ENCODE measurements at regions not wholly inside any gene's neighbourhood (a gene's known extent, or its start where the extent isn't known, plus 50 kb on each side); places are given as distances from the start of the nearest gene placed in this dataset.

GRCh38 chr5:126129431-126129830 lies 293.8 kb upstream of the GRAMD2B start:
- Histone ChIP-seq H3K27ac (no peak overlapping the region), H3K36me3 (replicated peaks in 1 of 2) (no peaks in the 10 kb centered on the region), H3K4me3 (no peak overlapping the region), H3K4me1 (replicated peaks in 1 of 2) (no peaks in the 10 kb centered on the region), H3K9me3 (replicated peaks in 1 of 3) (no peaks in the 10 kb centered on the region), H3K27me3 (no peaks in the 10 kb centered on the region)
- TF ChIP-seq POLR2A (IDR thresholded peaks at IDR 0.05) (no peak), CTCF (IDR thresholded peaks at IDR 0.05) (no peak)
- DNase-seq, result no peak
- intact Hi-C loops (cut with DNase I), result no loop called here
- WGBS, 4 donors, result 78 to 91% (median 86%) methylated on average over 2 of the region's 2 CpGs

GRCh38 chr5:126133424-126133823 lies 289.8 kb upstream of the GRAMD2B start:
- Histone ChIP-seq H3K27ac (no peak overlapping the region), H3K4me1 (replicated peaks in 1 of 2) (peaks cover 0 to 3% of the 10 kb centered on the region in 2 donors), H3K36me3 (replicated peaks in 1 of 2) (no peaks in the 10 kb centered on the region), H3K4me3 (no peak overlapping the region), H3K27me3 (no peaks in the 10 kb centered on the region), H3K9me3 (replicated peaks in 1 of 3) (no peaks in the 10 kb centered on the region)
- intact Hi-C loops (cut with DNase I), result no loop called here
- 68 to 88% (median 74%) methylated on average over 1 of the region's 1 CpG for WGBS, 4 donors
- TF ChIP-seq POLR2A (IDR thresholded peaks at IDR 0.05) (no peak), CTCF (IDR thresholded peaks at IDR 0.05) (no peak)
- no peak for DNase-seq

- H3K4me1 ChIP-seq (replicated peaks in 1 of 2), result peaks cover 0 to 5% of the 10 kb centered on the region in 2 donors
- TF ChIP-seq POLR2A (IDR thresholded peaks at IDR 0.05) (no peak), CTCF (IDR thresholded peaks at IDR 0.05) (no peak)
- no peak overlapping the region for H3K4me3 ChIP-seq
- no peaks in the 10 kb centered on the region for H3K9me3 ChIP-seq (replicated peaks in 1 of 3)
- no peak overlapping the region for H3K27ac ChIP-seq
- DNase-seq, result no peak
- WGBS, 4 donors, result 64 to 73% (median 71%) methylated on average over 2 of the region's 2 CpGs
- no peaks in the 10 kb centered on the region for H3K27me3 ChIP-seq
- intact Hi-C loops (cut with DNase I), result no loop called here
- no peaks in the 10 kb centered on the region for H3K36me3 ChIP-seq (replicated peaks in 1 of 2)
Measured at GRCh38 chr5:126137891-126138280, 285.3 kb upstream of the GRAMD2B start.

- H3K4me1 ChIP-seq (replicated peaks in 1 of 2), result peaks cover 0 to 5% of the 10 kb centered on the region in 2 donors
- no peak overlapping the region for H3K27ac ChIP-seq
- H3K36me3 ChIP-seq (replicated peaks in 1 of 2), result no peaks in the 10 kb centered on the region
- intact Hi-C loops (cut with DNase I), result no loop called here
- no peaks in the 10 kb centered on the region for H3K27me3 ChIP-seq
- H3K4me3 ChIP-seq, result no peak overlapping the region
- no peaks in the 10 kb centered on the region for H3K9me3 ChIP-seq (replicated peaks in 1 of 3)
- 70 to 79% (median 73%) methylated on average over 3 of the region's 3 CpGs for WGBS, 4 donors
- no peak for TF ChIP-seq CTCF (IDR thresholded peaks at IDR 0.05)
- no peak for TF ChIP-seq POLR2A (IDR thresholded peaks at IDR 0.05)
- no peak for DNase-seq
Measured at GRCh38 chr5:126138281-126138931, 284.8 kb upstream of the GRAMD2B start.
